ENCODE measurements at regions not wholly inside any gene's neighbourhood (a gene's known extent, or its start where the extent isn't known, plus 50 kb on each side); places are given as distances from the start of the nearest gene placed in this dataset.

- Histone ChIP-seq H3K14ac (ENCODE audit: insufficient read length) (no peak overlapping the region), H3K56ac (replicated peaks; ENCODE audit: insufficient read length, low read depth, low read length) (no peak overlapping the region), H2BK20ac (ENCODE audit: low read length) (no peak overlapping the region), H3K4me1 (replicated peaks in 1 of 4; ENCODE audit: control insufficient read depth in 3 of 4, insufficient read depth in 4 of 4, low read length in 3 of 4) (no peaks in the 10 kb centered on the region), H2BK5ac (ENCODE audit: low read depth, low read length) (no peak overlapping the region), H4K91ac (replicated peaks; ENCODE audit: insufficient read length, low read length) (no peak overlapping the region), H4K20me1 (replicated peaks in 1 of 2; ENCODE audit: control insufficient read depth in 1 of 2, insufficient read depth in 2 of 2, low read length in 2 of 2) (no peaks in the 10 kb centered on the region), H3K79me2 (ENCODE audit: control insufficient read depth in 1 of 2, insufficient read depth in 2 of 2, low read length in 2 of 2) (no peaks in the 10 kb centered on the region), H3K4ac (replicated peaks; ENCODE audit: insufficient read length, low read depth, low read length) (no peak overlapping the region), H2BK120ac (replicated peaks; ENCODE audit: low read depth, low read length) (no peak overlapping the region), H2AFZ (ENCODE audit: low read length) (no peak overlapping the region), H3K36me3 (ENCODE audit: control insufficient read depth in 2 of 4, insufficient read depth in 4 of 4, low read length in 3 of 4) (no peaks in the 10 kb centered on the region), H3K27me3 (replicated peaks in 1 of 4; ENCODE audit: control insufficient read depth in 3 of 4, extremely low read depth in 1 of 4, insufficient read depth in 3 of 4, low read length in 3 of 4) (no peaks in the 10 kb centered on the region), H2AK5ac (ENCODE audit: low read depth, low read length) (no peak overlapping the region), H4K5ac (ENCODE audit: insufficient read length, low read depth, low read length) (no peak overlapping the region), H3K9me3 (ENCODE audit: insufficient read depth in 2 of 2, low read depth in 1 of 2, low read length in 1 of 2) (no peaks in the 10 kb centered on the region), H3K23me2 (ENCODE audit: low read depth, low read length) (no peaks in the 10 kb centered on the region), H2BK15ac (ENCODE audit: low read length) (no peak overlapping the region), H3K18ac (ENCODE audit: extremely low read depth, low read length) (no peak overlapping the region), H3K9ac (replicated peaks in 1 of 4; ENCODE audit: extremely low read depth in 1 of 4, low read depth in 3 of 4, low read length in 3 of 4) (no peak overlapping the region), H3K79me1 (ENCODE audit: low read depth, low read length) (no peaks in the 10 kb centered on the region), H3K23ac (ENCODE audit: insufficient read length) (no peak overlapping the region), H4K8ac (ENCODE audit: extremely low read depth, insufficient read depth, low read length) (no peak overlapping the region), H2BK12ac (ENCODE audit: low read depth, low read length) (no peak overlapping the region), H3K27ac (ENCODE audit: low read depth, low read length) (no peak overlapping the region), H3K4me2 (ENCODE audit: insufficient read depth in 1 of 2, low read depth in 2 of 2, low read length in 2 of 2) (no peak overlapping the region), H3K4me3 (ENCODE audit: extremely low read depth in 1 of 4, insufficient read depth in 2 of 4, low read depth in 3 of 4, low read length in 4 of 4) (no peak overlapping the region)
- no peak for DNase-seq (ENCODE audit: low read depth in 1 of 2, low spot score in 2 of 2)
- FAIRE-seq, result no peak
- POLR2A ChIA-PET (ENCODE audit: partially characterized antibody), result no interaction called here
- WGBS, 2 experiments (ENCODE audit: extremely low coverage in 1 of 2, insufficient coverage in 1 of 2, insufficient read length in 1 of 2, insufficient replicate concordance in 2 of 2, low coverage in 1 of 2, low lambda C conversion rate in 2 of 2, missing lambda C conversion rate in 1 of 2), result 94% methylated on average over 5 of the region's 5 CpGs; no CpG with 5 or more reads in 1 of the 2 experiments
- CTCF ChIA-PET (ENCODE audit: partially characterized antibody), result no interaction called here
- TF ChIP-seq SIN3A (conservative IDR thresholded peaks at IDR 0.05 in 1 of 2, IDR thresholded peaks at IDR 0.05 in 1 of 2; ENCODE audit: low read depth in 1 of 2, low read length in 2 of 2) (no peak), BACH1 (IDR thresholded peaks at IDR 0.05; ENCODE audit: low read length) (no peak), ZNF274 (IDR thresholded peaks at IDR 0.05; ENCODE audit: borderline replicate concordance, extremely low read depth, low read length) (no peak), TBP (IDR thresholded peaks at IDR 0.05; ENCODE audit: low read depth, low read length) (no peak), CHD2 (IDR thresholded peaks at IDR 0.05; ENCODE audit: low read length) (no peak), POLR2AphosphoS5 (IDR thresholded peaks at IDR 0.05; ENCODE audit: low read depth, low read length) (no peak), EZH2 (IDR thresholded peaks at IDR 0.05; ENCODE audit: low read depth, low read length, severe bottlenecking) (no peak), SIX5 (IDR thresholded peaks at IDR 0.05; ENCODE audit: low read depth, low read length) (no peak), POU5F1 (IDR thresholded peaks at IDR 0.05; ENCODE audit: low read depth, low read length) (no peak), CHD1 (IDR thresholded peaks at IDR 0.05; ENCODE audit: low read depth, low read length) (no peak), TAF1 (IDR thresholded peaks at IDR 0.05; ENCODE audit: low read depth, low read length) (no peak), EP300 (IDR thresholded peaks at IDR 0.05; ENCODE audit: borderline replicate concordance in 1 of 2, low read depth in 2 of 2, low read length in 2 of 2) (no peak), BCL11A (IDR thresholded peaks at IDR 0.05; ENCODE audit: low read depth in 2 of 2, low read length in 2 of 2) (no peak), CBX8 (IDR thresholded peaks at IDR 0.05; ENCODE audit: borderline replicate concordance, low read depth, low read length) (no peak)
These were observed 440.3 kb upstream of the AADAT start for GRCh38 chr4:170529748-170530722.
